ENCODE measurements at regions not wholly inside any gene's neighbourhood (a gene's known extent, or its start where the extent isn't known, plus 50 kb on each side); places are given as distances from the start of the nearest gene placed in this dataset.

- TF ChIP-seq EZH2 (optimal IDR thresholded peaks at IDR 0.05; ENCODE audit: low read depth, low read length) (no peak), EZH2phosphoT487 (IDR thresholded peaks at IDR 0.05; ENCODE audit: low read length) (no peak)
- TF ChIP-seq, protein P1, sequence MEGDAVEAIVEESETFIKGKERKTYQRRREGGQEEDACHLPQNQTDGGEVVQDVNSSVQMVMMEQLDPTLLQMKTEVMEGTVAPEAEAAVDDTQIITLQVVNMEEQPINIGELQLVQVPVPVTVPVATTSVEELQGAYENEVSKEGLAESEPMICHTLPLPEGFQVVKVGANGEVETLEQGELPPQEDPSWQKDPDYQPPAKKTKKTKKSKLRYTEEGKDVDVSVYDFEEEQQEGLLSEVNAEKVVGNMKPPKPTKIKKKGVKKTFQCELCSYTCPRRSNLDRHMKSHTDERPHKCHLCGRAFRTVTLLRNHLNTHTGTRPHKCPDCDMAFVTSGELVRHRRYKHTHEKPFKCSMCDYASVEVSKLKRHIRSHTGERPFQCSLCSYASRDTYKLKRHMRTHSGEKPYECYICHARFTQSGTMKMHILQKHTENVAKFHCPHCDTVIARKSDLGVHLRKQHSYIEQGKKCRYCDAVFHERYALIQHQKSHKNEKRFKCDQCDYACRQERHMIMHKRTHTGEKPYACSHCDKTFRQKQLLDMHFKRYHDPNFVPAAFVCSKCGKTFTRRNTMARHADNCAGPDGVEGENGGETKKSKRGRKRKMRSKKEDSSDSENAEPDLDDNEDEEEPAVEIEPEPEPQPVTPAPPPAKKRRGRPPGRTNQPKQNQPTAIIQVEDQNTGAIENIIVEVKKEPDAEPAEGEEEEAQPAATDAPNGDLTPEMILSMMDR (IDR thresholded peaks at IDR 0.05; ENCODE audit: low read length), result no peak
Measured at GRCh38 chr7:110569486-110570205, 521.3 kb upstream of the LRRN3 start.

Data from MM.1S (cell line).